ENCODE measurements at regions not wholly inside any gene's neighbourhood (a gene's known extent, or its start where the extent isn't known, plus 50 kb on each side); places are given as distances from the start of the nearest gene placed in this dataset.
"Not testable (repeated sequence)": the region's sequence is repeated elsewhere in the genome, so short reads cannot be mapped to it uniquely, and the experiment has no call there.

DNA sequence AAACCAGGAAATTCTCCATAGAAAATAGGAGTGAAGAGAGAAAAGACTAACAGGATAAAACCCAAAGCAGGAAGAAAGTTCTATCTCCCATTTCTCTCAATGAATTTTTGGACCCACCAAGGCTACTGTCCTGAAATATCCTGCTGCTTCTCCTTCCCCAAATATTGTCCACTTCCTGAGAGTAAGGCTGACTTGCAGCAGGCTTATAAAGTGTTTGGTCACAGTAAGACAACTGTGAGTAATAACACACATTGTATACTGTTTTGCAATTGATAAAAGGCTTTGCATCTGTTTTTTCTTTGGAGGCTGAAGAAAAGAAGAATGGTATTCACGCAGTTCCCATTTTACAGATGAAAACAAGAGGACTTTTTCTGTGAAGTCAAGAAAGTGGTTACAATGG lies 52.8 kb downstream of the FOXD4L6 start:
- not testable (repeated sequence) for DNase-seq

DNA sequence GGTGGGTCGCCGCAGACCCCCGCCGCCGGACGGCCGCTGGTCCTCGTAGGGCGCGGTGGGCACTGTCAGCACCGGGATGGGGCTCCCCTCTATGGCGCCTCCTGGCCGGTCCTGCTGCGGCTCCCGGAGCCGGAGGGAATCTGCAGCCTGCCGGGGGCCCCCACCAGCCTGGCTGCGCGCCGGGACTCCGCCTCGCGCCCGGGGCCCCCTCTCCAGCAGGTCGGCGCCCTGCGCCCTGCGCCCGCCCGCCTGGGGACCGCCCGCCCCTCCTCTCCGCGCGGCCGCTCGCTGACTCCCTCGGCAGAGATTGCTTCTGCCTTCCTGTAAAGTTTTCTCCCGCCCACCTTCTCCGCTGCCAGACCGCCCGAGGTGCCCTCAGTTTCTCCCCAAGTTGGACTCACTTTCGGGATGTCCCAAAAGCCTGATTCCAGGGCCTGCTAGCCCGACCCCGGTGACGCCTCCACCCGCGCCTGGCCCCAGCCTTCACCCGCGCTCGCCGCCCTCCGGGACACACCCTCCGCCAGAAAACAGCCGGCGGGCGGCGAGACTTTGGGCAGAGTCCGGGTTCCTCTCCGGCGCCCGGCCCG lies 54.0 kb downstream of the FOXD4L6 start:
- DNase-seq = not testable (repeated sequence)

DNA sequence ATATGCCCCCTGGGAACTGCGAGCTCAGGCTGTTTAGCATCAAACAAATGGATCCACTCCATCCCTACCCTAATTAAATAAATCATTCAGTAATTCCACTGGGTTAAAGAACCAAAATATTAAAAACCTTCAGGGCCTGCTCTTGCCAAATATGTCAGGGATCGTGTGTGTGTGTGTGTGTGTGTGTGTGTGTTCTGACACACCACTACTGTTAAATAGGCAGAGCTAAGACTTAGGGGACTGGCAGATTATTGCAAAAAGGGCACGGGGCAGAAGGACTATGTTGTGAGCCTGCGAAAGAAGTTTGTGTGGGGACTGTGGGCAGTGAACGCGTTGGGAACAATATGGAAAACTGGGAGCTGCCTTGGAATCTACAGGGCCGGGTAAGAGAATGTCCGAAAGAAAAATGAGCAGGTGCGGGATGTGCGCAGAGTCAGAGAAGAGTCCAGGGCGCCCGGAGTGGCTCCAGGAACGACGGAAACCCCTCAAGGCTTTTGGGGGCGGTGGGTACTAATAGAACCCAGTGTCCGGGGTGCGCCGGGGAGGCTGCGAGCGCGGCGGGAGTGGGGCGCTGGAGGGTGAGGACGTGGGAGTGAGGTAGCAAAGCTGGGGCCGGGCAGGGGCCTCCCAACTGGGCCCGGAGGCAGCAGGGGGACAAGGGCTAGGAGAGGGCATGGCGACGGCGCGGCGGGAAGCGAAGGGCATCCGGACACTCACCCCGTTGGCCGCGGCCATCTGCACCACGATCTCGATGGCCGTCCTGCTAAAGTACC lies 54.8 kb downstream of the FOXD4L6 start:
- not testable (repeated sequence) for DNase-seq

DNA sequence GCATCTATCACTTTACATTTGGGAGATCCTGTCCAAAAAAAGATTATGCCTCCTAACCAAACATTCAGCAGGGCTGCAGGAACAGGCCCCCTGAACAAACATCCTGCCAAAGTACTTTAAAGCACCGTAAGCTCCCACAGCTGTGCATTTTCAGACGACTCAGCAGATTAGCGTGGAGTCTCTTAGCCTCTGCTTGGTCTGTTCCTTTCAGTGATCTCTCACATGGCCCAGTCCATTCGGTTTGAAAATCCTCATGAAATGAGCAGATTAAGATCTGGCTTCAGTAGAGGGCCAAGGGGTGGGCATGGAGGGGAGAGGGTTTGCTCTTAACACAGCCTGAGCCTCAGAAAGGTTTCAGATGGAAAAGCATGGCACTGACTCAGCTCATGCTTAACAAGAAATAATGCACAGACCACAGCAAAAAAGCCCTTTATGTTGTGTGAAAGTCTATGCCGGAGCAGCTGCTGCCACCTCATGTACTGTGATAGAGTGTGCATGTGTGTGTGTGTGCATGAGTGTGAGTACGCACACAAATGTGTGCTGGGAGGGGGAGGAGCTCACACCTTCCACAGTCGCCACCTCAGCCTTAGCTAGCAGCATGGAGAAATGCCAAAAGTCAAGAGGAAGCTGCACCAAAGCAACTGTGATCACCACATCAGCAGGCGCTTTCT lies 64.2 kb downstream of the FOXD4L6 start:
- DNase-seq = not testable (repeated sequence)

DNA sequence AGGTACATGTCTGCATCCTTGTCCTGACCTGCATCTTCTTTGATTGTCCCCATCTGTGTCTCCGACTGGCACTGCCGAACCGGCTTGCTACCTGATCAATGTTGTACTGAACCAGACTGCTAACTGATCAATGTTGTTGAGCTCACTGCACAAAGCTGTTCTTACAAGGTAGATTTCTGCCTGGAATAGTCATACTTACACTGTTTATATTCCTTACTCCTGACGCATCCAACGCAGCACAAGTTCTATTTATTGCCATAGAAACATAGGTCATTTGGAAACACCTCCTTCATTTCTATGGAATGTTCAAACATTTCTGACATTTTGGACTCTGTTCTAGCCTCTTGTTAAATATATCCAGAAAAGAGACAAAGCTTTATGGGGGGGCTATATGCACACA lies 65.2 kb downstream of the FOXD4L6 start:
- DNase-seq = not testable (repeated sequence)

DNA sequence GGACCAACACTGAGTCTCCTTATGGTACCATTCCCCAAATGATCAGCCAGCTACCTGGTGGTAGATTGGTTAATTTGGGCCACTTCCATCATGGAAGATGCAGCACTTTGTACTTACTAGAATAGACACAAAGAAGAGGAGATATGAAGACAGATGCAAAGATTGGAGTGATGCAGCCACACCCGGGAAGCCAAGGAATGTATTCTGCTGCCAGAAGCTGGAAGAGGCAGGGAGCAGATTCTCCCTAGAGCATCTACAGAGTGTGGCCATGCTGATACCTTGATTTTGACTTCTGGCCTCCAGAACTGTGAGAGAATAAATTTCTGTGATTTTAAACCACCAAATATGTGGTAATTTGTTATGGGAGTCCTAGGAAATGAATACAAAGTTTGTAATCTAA lies 68.9 kb downstream of the FOXD4L6 start:
- not testable (repeated sequence) for DNase-seq

DNA sequence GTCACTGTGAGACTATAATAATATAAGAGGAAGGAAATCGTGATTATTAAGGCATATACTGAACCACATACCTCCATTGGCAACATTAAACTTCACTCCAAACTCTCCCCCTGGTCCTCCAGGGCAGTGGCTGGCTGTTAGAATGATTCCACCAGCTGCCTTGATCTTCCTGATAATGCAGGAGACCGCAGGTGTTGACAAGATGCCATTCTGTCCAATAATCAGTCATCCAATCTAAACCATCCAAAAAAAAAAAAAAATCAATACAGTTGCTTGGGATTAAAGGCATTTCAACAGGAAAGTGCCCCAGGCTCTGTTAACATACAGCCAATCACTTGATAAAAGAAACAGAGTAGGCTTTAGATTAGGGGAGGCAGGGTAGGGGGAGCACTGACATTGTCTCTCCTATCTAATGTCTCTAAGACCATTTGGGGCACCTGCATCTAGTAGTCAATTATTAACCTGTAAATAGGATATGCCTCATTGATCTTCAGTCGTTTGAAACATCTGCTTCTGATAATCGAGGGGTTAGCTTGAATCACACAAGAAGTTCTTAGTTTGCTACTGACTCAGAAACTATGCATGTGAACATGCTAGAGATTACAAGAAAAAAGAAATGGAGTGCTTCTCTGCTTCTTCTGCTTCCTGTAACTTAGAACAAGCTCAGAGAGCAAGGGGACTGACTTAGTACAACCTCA lies 74.7 kb downstream of the FOXD4L6 start:
- DNase-seq = not testable (repeated sequence)

DNA sequence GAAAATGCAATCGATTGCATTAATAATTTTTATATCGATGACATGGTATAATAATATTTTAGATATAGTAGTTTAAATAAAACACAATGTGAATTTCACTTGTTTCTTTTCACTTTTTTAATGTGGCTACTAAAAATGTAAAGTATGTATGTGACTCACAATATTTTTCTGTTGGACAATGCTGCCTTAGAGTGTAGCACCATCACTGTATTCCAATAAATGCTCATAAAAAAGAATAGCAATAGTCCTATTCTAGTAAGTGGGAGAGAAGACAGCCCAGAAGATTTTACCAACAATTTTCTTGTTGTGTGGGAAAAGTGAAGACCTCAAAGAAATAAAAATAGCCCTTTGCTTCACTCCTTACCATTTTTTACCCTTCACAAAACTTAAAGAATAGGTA lies 79.8 kb downstream of the FOXD4L6 start:
- not testable (repeated sequence) for DNase-seq

DNA sequence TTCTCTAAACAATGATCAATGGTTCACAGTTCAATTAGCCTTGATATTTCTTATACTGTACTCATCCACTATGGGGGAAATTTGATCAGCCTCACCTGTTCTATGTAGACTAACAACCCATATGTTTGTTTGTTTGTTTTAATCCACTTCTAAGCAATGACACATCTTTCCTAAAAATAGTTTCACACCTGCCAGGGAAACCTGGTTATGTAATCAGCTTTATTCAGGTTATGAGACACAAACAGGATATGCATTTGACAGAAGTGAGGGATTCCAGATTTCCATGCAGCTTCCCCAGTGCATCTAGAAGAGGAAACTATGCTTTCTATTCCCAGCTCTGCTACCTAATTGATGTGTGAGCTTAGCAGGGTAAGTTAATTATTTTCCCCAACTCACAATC lies 80.7 kb downstream of the FOXD4L6 start:
- DNase-seq = not testable (repeated sequence)

DNA sequence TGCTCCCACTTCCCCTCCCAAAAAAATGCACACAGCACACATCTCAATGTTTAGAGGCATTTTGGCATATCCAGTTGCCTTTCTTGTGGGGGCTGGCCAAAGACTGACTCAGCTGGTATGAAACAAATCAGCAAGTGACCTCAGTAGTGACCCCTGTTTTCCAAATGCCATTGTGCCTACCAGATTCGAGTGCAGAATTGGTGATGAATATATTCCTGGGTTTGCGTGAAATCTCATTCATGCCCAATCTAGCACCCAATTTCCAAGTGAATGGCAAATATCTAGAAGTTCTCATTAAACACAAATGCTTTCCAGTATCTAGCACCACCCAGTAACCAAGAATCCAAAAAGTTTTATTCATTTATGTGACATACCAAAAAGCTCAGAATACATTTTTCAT lies 83.6 kb downstream of the FOXD4L6 start:
- DNase-seq = not testable (repeated sequence)

DNA sequence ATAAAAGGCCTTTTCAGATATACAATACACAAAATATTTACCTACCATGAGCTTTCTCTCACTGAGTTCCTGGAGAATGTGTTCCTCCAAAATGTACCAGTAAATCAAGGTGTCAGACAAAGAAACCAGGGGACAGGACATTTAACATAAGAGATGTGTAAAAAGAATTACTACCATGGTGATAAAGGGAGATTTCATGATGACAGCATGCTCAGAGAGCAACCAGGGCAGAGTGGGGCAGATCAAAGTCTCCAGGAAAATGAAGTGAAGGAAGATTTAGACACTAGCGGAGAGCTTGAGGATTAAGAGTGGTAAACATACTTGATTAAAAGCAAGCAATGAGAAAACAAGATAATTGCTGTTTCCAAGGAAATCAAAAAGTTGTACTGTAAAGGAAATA lies 85.0 kb downstream of the FOXD4L6 start:
- not testable (repeated sequence) for DNase-seq

DNA sequence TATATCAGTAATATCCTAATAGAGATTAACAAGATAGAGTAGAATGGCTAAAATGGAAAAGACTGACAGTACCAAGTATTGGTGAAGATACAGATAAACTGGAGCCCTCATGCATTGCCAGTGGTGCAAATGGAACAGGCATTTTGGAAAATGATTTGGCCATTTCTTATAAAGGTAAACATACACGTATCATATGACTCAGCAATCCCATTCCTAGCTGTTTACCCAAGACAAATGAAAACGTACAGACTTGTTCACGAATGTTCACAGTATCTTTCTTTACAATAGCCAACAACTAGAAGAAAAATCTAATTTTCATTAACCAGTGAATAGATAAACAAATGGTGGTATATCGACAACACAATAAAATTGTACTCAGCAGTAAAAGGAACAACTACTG lies 86.4 kb downstream of the FOXD4L6 start:
- DNase-seq = not testable (repeated sequence)

DNA sequence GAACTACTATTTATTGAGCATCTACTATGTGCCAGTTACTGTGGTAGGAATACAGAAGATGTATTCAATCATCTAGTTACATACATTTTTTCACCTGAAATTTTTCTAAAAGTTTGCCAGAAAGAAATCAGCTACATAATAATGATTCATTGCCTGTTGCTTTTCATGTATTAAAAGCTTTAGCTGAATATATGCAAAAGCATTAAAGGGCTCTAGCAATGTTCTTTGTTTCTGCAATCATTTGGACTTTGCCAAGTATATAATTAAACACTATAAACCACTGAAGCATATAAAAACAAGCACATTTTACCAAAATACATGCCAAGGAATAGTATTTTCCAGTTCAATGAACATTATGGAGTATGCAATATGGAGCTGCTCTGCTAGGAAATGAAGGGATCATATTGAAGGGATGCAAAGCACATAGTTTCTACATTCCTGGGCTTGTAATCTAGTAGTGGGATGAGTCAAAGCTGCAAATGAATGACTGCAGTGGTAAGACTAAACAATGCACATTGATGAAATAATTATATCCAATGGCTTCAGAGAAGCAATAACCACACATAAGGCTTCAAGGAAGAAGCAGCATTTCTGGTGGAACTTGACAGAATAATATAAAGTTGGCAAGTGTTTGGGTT lies 87.7 kb downstream of the FOXD4L6 start:
- not testable (repeated sequence) for DNase-seq

DNA sequence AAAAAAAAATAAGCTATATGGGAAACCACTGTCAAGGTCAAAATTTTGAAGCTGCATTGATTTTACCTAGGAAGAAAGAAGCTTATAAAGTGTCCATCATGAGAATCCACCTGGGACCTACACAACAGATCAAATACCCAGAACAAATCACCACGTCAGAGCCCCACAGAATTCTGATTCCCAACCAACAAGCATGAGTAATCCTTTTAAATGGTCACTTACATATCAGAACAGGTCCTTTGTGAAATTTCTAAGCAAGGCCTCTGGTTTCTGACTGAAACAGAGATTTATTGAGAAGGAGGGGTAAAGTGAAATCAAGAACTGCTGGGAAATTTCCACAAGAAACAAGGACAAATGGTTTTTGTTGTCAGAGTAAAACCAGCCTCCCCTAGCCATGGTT lies 93.2 kb downstream of the FOXD4L6 start:
- DNase-seq = not testable (repeated sequence)

DNA sequence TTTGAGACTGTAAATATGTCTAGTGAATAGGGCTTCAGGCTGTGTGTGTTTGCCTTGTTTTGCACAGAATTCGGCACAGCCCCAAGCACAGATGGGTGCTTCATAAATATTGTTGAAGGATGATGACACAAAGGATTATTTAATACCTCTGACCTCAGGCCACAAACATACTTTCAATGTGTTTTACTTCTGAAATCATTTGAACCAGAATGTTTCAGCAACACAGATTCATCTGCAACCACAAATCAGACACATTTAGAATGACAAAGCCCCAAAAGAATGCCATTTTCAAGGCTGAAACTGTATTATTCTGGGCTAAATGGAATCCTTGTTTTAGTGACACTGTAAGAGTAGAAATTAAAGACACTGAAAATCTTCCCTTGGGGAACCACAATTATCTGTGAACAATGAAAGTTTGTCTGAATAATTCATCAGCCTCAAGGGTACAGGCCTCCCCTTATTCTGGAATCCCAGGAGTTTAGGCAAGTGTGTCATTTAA lies 93.7 kb downstream of the FOXD4L6 start:
- not testable (repeated sequence) for DNase-seq

DNA sequence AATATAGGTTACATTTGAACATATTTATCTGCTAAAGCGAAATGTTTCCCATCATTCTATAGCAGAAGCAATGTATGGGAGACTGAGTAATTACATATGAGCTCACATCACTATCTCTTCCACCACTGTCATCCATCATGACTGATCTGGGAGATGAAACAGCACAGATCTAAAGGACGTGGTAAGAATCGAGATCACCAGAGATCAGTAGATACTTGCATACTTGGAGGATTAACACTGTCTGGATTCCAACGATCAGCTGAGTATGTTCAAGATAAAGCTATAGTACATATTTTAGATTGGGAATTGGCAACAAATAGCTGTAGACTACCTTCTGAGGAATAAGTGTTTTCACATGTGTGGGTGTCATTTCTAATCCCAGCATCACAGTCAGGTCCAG lies 94.6 kb downstream of the FOXD4L6 start:
- not testable (repeated sequence) for DNase-seq

DNA sequence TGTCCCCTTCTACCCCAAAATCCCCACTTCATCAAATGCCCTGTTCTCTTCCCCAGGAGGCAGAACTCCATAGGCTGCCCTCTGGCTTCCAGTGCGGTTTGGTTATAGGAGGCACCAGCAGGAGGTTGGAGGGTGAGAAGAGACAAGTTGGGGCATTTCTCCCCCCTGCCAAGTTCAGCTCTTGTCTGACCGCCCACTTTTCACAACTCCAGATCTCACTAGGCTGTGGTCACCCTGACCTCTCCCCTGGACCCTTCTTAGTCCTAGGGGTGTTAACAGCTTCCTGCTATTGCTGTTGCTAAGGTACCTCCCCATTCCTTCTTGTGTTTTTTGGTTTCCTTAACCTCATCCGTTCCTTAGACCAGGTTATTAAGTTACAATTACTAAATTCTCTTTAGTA lies 95.1 kb downstream of the FOXD4L6 start:
- DNase-seq = not testable (repeated sequence)

DNA sequence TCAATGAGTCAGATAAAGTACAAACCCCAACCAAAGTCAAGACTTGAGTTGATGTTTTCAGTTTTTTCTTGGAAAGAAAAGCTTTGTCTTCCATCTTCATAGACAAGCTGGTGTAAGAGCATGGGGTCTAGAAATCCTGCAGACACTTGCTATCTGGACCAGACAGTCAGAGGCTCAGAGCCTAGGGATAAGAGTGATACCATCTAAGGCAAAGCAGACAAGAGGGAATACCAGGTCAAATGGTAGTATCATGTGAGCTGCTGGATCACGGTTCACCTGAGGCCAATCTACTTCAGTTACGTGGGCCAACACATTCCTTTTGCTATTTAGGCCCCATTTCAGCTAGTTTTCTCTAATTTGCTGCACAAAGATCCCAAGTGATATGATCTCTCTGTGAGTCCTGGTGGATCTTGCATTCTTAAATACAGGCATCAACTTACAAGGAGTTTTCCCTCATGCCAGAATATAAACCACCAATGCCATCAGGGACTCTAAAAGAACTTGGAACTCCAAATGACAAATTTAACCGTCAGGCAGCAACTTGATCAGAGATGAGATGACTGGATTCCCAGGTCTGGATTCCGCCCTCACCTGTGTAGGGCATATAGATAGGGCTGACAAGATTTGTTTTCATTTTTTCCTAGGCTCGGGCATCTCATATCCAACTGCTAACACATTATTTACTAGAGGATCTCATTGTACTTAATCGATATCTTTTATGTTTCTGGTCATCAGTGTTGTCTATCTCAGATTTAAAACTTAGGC lies 101.4 kb downstream of the FOXD4L6 start:
- not testable (repeated sequence) for DNase-seq

DNA sequence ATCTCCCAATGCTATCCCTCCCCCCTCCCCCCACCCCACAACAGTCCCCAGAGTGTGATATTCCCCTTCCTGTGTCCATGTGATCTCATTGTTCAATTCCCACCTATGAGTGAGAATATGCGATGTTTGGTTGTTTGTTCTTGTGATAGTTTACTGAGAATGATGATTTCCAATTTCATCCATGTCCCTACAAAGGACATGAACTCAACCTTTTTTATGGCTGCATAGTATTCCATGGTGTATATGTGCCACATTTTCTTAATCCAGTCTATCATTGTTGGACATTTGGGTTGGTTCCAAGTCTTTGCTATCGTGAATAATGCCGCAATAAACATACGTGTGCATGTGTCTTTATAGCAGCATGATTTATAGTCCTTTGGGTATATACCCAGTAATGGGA lies 106.1 kb downstream of the FOXD4L6 start:
- DNase-seq = not testable (repeated sequence)

DNA sequence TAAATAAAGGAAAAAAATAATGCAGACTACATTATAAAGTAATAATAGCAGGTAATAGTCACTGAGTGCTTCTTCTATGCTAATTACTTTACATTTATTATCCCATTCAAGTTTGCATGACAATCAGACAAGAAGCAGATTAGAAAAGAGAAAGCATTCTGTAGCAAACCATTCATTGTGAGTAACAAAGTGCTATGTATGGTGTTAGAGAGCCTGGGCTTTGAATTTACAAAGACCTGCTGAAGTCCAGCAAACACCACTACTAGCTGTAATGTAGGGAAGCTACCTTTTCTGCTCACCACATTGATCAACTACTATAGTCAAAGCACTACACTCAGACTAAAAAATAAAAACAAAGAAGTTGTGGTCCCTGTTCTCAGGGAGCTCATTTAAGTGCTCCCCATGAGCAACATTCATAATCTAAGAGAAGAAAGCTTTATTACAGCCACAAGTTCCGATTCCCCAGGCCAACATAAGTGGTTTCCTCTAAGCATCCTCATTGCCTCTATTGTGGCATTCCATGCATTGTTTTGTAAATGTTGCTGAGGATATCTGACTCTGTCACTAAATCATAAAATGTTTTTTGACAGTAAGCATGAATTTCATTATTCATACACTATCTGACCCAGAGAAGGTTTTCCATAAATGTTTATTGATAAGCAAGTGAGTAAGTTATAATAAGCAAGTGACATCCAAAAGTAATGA lies 108.5 kb downstream of the FOXD4L6 start:
- not testable (repeated sequence) for DNase-seq

DNA sequence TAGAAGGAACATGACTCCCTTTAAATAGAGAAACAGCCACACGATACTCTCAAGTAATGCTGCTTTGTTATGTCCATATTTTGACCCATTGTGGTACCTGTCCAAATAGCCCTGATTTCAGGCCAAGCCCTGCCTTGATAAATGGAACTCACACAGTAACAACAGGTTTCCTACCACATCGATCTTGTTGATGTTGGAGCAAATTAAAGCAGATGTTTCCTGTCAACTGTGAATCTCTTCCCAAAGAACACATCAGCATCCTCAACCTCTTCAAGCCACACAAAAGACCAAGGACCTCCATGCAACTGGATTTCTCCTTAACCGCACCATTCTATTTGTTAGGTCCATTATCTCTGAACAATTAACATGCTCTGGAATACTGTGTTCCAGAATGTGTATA lies 109.5 kb downstream of the FOXD4L6 start:
- DNase-seq = not testable (repeated sequence)
